Vagina (tissue), 2 donors: ENCODE measurements at regions not wholly inside any gene's neighbourhood (a gene's known extent, or its start where the extent isn't known, plus 50 kb on each side); places are given as distances from the start of the nearest gene placed in this dataset.

Experiments used
- DNase-seq, 2 donors: peaks; one replicate each; pipeline ENCODE4 v3.0.0-alpha.2; 2017; ENCODE audit errors: extremely low spot score in 2 of 2
- H3K27ac ChIP-seq: fragments of 200-600 bp; sonication (generic); one replicate; pipeline ENCODE4 v1.5.1; 2019
- H3K27me3 ChIP-seq: fragments of 200-600 bp; sonication (generic); one replicate; pipeline ENCODE4 v1.5.1; 2019
- H3K36me3 ChIP-seq, 2 donors: fragments of 200-600 bp; sonication (generic); one replicate each; pipeline ENCODE4 v1.5.1; 2017 to 2019
- H3K4me1 ChIP-seq: fragments of 200-600 bp; sonication (generic); one replicate; pipeline ENCODE4 v1.5.1; 2019
- H3K4me3 ChIP-seq, 2 donors: fragments of 200-600 bp; sonication (generic); 1 replicate in 1 of 2; 2 replicates in 1 of 2; pipeline ENCODE4 v1.5.1; 2016 to 2019
- H3K9me3 ChIP-seq: fragments of 200-600 bp; sonication (generic); one replicate; pipeline ENCODE4 v1.5.1; 2019
- CTCF ChIP-seq, 3 experiments: fragments of 450-650 bp in 2 of 3; fragments of 200-600 bp in 1 of 3; sonication (generic) in 1 of 3; IDR thresholded peaks; one replicate each; pipeline ENCODE4 v1.5.1; 2017 to 2019; ENCODE audit warnings: antibody characterized with exemption in 3 of 3, mild to moderate bottlenecking in 2 of 3, moderate library complexity in 2 of 3
- POLR2A ChIP-seq, 2 donors: fragments of 450-650 bp; IDR thresholded peaks; one replicate each; pipeline ENCODE4 v1.6.1; 2017; ENCODE audit warnings: antibody characterized with exemption in 2 of 2, mild to moderate bottlenecking in 2 of 2, moderate library complexity in 2 of 2
- POLR2AphosphoS5 ChIP-seq, 2 donors: sonication (generic); formaldehyde crosslinking; IDR thresholded peaks; one replicate each; pipeline ENCODE4 v1.9.0; 2017; ENCODE audit warnings: antibody characterized with exemption in 2 of 2, mild to moderate bottlenecking in 2 of 2, low read depth in 1 of 2; ENCODE audit not compliant: insufficient read depth in 1 of 2
- intact Hi-C: fragments of 100-400 bp; cut with DNase I; formaldehyde crosslinking; loops from one replicate; pipeline ENCODE4 v1.15.1; 2023

GRCh38 chr7:112571852-112572607, 91.2 kb downstream of the LSMEM1 start:
- H3K9me3 ChIP-seq = no peaks in the 10 kb centered on the region
- H3K36me3 ChIP-seq = no peaks in the 10 kb centered on the region
- intact Hi-C loops = no loop called here
- no peak overlapping the region for H3K27ac ChIP-seq
- H3K27me3 ChIP-seq = no peaks in the 10 kb centered on the region
- TF ChIP-seq POLR2A (IDR thresholded peaks at IDR 0.05) (no peak), CTCF (IDR thresholded peaks at IDR 0.05) (no peak), POLR2AphosphoS5 (IDR thresholded peaks at IDR 0.05; ENCODE audit: insufficient read depth in 1 of 2, low read depth in 1 of 2) (no peak)
- no peak overlapping the region for H3K4me3 ChIP-seq
- DNase-seq = no peak
- peaks cover 10% of the 10 kb centered on the region for H3K4me1 ChIP-seq

- Histone ChIP-seq H3K27me3 (no peaks in the 10 kb centered on the region), H3K4me3 (no peak overlapping the region), H3K36me3 (no peaks in the 10 kb centered on the region), H3K27ac (no peak overlapping the region), H3K4me1 (peaks cover 5% of the 10 kb centered on the region), H3K9me3 (no peaks in the 10 kb centered on the region)
- intact Hi-C loops = no loop called here
- DNase-seq = no peak
- no peak for TF ChIP-seq POLR2AphosphoS5 (IDR thresholded peaks at IDR 0.05; ENCODE audit: insufficient read depth in 1 of 2, low read depth in 1 of 2)
- TF ChIP-seq POLR2A (IDR thresholded peaks at IDR 0.05) = no peak
- TF ChIP-seq CTCF (IDR thresholded peaks at IDR 0.05) = no peak
Measured at GRCh38 chr7:112572669-112573301, 92.0 kb downstream of the LSMEM1 start.

GRCh38 chr7:112573302-112574039, 92.7 kb downstream of the LSMEM1 start:
- TF ChIP-seq POLR2AphosphoS5 (IDR thresholded peaks at IDR 0.05; ENCODE audit: insufficient read depth in 1 of 2, low read depth in 1 of 2) (no peak), POLR2A (IDR thresholded peaks at IDR 0.05) (no peak), CTCF (IDR thresholded peaks at IDR 0.05) (no peak)
- DNase-seq = no peak
- H3K27ac ChIP-seq = no peak overlapping the region
- no peaks in the 10 kb centered on the region for H3K27me3 ChIP-seq
- no peaks in the 10 kb centered on the region for H3K9me3 ChIP-seq
- no peak overlapping the region for H3K4me3 ChIP-seq
- H3K36me3 ChIP-seq = no peaks in the 10 kb centered on the region
- H3K4me1 ChIP-seq = peaks cover 5% of the 10 kb centered on the region
- intact Hi-C loops = no loop called here

- TF ChIP-seq CTCF (IDR thresholded peaks at IDR 0.05) (no peak), POLR2AphosphoS5 (IDR thresholded peaks at IDR 0.05; ENCODE audit: insufficient read depth in 1 of 2, low read depth in 1 of 2) (no peak), POLR2A (IDR thresholded peaks at IDR 0.05) (no peak)
- no peak for DNase-seq
- intact Hi-C loops = no loop called here
- H3K36me3 ChIP-seq = no peaks in the 10 kb centered on the region
- no peak overlapping the region for H3K4me3 ChIP-seq
- no peak overlapping the region for H3K27ac ChIP-seq
- H3K9me3 ChIP-seq = no peaks in the 10 kb centered on the region
- peaks cover 5% of the 10 kb centered on the region for H3K4me1 ChIP-seq
- no peaks in the 10 kb centered on the region for H3K27me3 ChIP-seq
Measured at GRCh38 chr7:112575864-112576263, 95.1 kb downstream of the LSMEM1 start.
